GM12873 (cell line): ENCODE measurements at regions not wholly inside any gene's neighbourhood (a gene's known extent, or its start where the extent isn't known, plus 50 kb on each side); places are given as distances from the start of the nearest gene placed in this dataset.

Source experiments
- CTCF ChIP-seq: IDR thresholded peaks from 2 replicates; pipeline ENCODE4 v1.5.1; 2012; ENCODE audit warnings: low read depth, mild to moderate bottlenecking, moderate library complexity, low read length, control low read depth; ENCODE audit not compliant: insufficient read depth; ENCODE audit errors: missing control alignments

GRCh38 chr10:8636371-8636770 lies 581.9 kb downstream of the GATA3 start:
- TF ChIP-seq CTCF, result no peak

GRCh38 chr10:8637640-8638039 lies 583.2 kb downstream of the GATA3 start:
- no peak for TF ChIP-seq CTCF

GRCh38 chr10:8638088-8638672 lies 583.7 kb downstream of the GATA3 start:
- no peak for TF ChIP-seq CTCF

DNA sequence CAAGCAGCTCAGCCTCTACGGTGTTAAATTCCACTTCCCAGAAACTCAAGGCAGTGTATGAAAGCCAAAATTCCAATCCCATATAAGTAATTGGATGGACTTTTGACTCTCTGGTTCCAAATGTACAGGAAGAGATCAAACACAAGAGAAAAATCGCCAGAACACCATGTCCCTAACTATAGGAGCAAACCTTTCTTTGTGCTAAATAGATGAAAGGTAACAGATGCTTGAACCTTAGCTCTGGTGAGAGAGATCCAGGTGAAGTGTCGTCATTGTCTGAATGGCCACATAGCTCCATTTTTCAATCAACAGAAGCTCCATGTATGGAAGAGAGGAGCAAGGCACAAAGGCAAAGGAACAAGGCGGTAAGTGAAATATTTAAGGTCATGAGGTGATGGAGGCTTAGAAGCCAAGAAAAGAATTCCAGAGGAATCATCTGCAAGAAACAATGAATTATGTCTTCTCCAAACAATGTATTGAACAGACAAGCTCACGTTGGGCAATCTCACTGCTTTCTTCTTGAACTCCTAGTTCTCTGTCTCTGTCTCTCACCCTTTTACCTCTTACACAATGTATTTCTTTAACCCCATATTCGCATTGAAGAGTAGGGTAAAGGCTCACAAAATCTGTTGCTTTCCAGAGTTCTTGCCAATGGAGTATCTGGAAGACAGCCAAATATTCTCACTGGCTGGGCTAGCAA lies 585.1 kb downstream of the GATA3 start:
- TF ChIP-seq CTCF, result no peak

DNA sequence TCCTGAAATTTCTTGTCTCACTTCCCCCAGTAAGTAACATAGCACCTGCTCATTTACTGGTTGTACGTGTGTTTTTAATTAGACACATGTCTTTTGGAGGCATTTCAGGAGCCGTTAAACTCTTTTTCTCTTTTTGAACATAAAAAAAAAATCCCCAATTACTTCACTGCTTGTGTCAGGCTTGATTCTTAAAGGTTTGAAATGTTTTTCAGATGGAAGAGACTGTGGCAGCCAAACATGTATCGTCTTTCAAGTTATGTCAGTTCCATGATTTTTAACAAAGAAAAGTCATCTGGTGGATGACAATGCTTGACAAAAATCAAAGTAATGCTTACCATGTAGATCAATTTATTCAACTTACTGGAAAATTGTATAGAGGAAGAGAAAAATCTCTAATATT lies 585.8 kb downstream of the GATA3 start:
- TF ChIP-seq CTCF, result no peak

- TF ChIP-seq CTCF, result no peak
Measured at GRCh38 chr10:8640878-8641277, 586.4 kb downstream of the GATA3 start.

GRCh38 chr10:8656261-8656660 lies 601.8 kb downstream of the GATA3 start:
- no peak for TF ChIP-seq CTCF
